SU-DHL-6 (cell line): ENCODE measurements at regions not wholly inside any gene's neighbourhood (a gene's known extent, or its start where the extent isn't known, plus 50 kb on each side); places are given as distances from the start of the nearest gene placed in this dataset.

Experiments
- H2AFZ ChIP-seq: fragments of 200-600 bp; sonication (generic); 2 replicates; pipeline ENCODE4 v1.6.1; 2014; ENCODE audit warnings: low read depth, mild to moderate bottlenecking, moderate library complexity, mixed read lengths, antibody characterized with exemption, low read length; ENCODE audit not compliant: severe bottlenecking
- H3F3A ChIP-seq: fragments of 200-600 bp; shearing (Covaris generic); 2 replicates; pipeline ENCODE4 v1.6.0; 2016; ENCODE audit warnings: antibody characterized with exemption, mild to moderate bottlenecking; ENCODE audit not compliant: insufficient read depth
- H3K27ac ChIP-seq: fragments of 200-600 bp; sonication (generic); 2 replicates; pipeline ENCODE4 v1.5.1; 2016; ENCODE audit warnings: low read depth, mild to moderate bottlenecking, low read length, moderate library complexity, mixed read lengths
- H3K27me3 ChIP-seq: fragments of 200-600 bp; sonication (generic), shearing (Covaris generic); 2 replicates; pipeline ENCODE4 v1.6.0; 2014; ENCODE audit warnings: mild to moderate bottlenecking, low read length
- H3K36me3 ChIP-seq: fragments of 200-600 bp; sonication (generic); 2 replicates; pipeline ENCODE4 v1.6.1; 2014; ENCODE audit warnings: mild to moderate bottlenecking, low read length, mixed read lengths
- H3K4me2 ChIP-seq: fragments of 300-600, 200-600 bp; shearing (Covaris generic), sonication (generic); 2 replicates; pipeline ENCODE4 v1.6.0; 2014; ENCODE audit warnings: low read length, low read depth, mild to moderate bottlenecking; ENCODE audit not compliant: poor library complexity, severe bottlenecking
- H3K4me3 ChIP-seq: fragments of 200-600 bp; sonication (generic); 2 replicates; pipeline ENCODE4 v1.5.1; 2014; ENCODE audit warnings: antibody characterized with exemption, low read length, mild to moderate bottlenecking, mixed read lengths; ENCODE audit not compliant: insufficient read depth, poor library complexity, severe bottlenecking
- H3K79me2 ChIP-seq: fragments of 200-600 bp; sonication (generic); 2 replicates; pipeline ENCODE4 v1.6.1; 2014; ENCODE audit warnings: mild to moderate bottlenecking, low read length, moderate library complexity; ENCODE audit not compliant: insufficient read depth
- H3K9ac ChIP-seq: fragments of 200-600 bp; sonication (generic); 2 replicates; pipeline ENCODE4 v1.7.0; 2014; ENCODE audit warnings: mild to moderate bottlenecking, low read length
- H3K9me2 ChIP-seq: fragments of 200-600 bp; sonication (generic); replicated peaks from 2 replicates; pipeline ENCODE4 v1.6.1; 2014; ENCODE audit warnings: low read length; ENCODE audit not compliant: insufficient read depth
- H3K9me3 ChIP-seq: fragments of 200-600 bp; sonication (generic); 2 replicates; pipeline ENCODE4 v1.6.1; 2014; ENCODE audit warnings: low read length, mixed read lengths; ENCODE audit not compliant: insufficient read depth
- H4K20me1 ChIP-seq: fragments of 200-600 bp; sonication (generic); 2 replicates; pipeline ENCODE4 v1.6.1; 2014; ENCODE audit warnings: low read depth, mild to moderate bottlenecking, antibody characterized with exemption, low read length, moderate library complexity, mixed read lengths
- EZH2phosphoT487 ChIP-seq: fragments of 200-600 bp; sonication (generic), shearing (Covaris generic); conservative IDR thresholded peaks from 2 replicates; pipeline ENCODE4 v1.6.1; 2018; ENCODE audit warnings: mild to moderate bottlenecking, antibody characterized with exemption, low read length, moderate library complexity, mixed read lengths
- TF ChIP-seq, protein P1 (sequence below): fragments of 200-600 bp; sonication (generic); IDR thresholded peaks from one replicate; pipeline ENCODE4 v1.5.1; 2017; ENCODE audit warnings: antibody characterized with exemption, mild to moderate bottlenecking, low read length, moderate library complexity; ENCODE audit not compliant: insufficient read depth, poor library complexity, severe bottlenecking

DNA sequence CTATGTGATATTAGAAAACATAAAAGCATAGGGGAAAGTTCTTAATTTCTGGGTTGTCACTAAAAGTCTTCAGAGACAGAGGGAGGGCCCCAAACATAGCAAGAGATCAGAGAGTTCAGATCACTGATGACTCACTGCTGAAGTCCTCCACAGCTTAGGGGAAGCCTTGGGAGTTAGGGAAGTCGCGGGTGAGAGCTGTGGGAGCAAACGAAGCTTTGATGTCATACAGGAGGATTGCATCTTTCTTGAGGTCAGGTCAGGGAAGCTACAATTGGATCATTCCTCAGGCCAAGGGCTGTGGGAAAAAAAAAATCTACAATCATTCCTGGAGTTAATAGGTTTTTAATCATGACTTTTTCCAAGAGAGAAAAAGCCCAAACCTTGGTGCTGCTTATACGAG, 96.2 kb downstream of the COPS8 start:
- Histone ChIP-seq H3K36me3 (no peaks in the 10 kb centered on the region), H3F3A (no peaks in the 10 kb centered on the region), H3K4me2 (no peak overlapping the region), H2AFZ (no peak overlapping the region), H3K9me3 (no peaks in the 10 kb centered on the region), H3K9ac (no peak overlapping the region), H3K27ac (no peak overlapping the region), H4K20me1 (no peaks in the 10 kb centered on the region), H3K9me2 (no peaks in the 10 kb centered on the region), H3K27me3 (peaks cover 3% of the 10 kb centered on the region; the same call in 1 of the 2 replicates), H3K79me2 (no peaks in the 10 kb centered on the region), H3K4me3 (no peak overlapping the region)
- no peak for TF ChIP-seq EZH2phosphoT487
- TF ChIP-seq, protein P1, sequence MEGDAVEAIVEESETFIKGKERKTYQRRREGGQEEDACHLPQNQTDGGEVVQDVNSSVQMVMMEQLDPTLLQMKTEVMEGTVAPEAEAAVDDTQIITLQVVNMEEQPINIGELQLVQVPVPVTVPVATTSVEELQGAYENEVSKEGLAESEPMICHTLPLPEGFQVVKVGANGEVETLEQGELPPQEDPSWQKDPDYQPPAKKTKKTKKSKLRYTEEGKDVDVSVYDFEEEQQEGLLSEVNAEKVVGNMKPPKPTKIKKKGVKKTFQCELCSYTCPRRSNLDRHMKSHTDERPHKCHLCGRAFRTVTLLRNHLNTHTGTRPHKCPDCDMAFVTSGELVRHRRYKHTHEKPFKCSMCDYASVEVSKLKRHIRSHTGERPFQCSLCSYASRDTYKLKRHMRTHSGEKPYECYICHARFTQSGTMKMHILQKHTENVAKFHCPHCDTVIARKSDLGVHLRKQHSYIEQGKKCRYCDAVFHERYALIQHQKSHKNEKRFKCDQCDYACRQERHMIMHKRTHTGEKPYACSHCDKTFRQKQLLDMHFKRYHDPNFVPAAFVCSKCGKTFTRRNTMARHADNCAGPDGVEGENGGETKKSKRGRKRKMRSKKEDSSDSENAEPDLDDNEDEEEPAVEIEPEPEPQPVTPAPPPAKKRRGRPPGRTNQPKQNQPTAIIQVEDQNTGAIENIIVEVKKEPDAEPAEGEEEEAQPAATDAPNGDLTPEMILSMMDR = no peak

DNA sequence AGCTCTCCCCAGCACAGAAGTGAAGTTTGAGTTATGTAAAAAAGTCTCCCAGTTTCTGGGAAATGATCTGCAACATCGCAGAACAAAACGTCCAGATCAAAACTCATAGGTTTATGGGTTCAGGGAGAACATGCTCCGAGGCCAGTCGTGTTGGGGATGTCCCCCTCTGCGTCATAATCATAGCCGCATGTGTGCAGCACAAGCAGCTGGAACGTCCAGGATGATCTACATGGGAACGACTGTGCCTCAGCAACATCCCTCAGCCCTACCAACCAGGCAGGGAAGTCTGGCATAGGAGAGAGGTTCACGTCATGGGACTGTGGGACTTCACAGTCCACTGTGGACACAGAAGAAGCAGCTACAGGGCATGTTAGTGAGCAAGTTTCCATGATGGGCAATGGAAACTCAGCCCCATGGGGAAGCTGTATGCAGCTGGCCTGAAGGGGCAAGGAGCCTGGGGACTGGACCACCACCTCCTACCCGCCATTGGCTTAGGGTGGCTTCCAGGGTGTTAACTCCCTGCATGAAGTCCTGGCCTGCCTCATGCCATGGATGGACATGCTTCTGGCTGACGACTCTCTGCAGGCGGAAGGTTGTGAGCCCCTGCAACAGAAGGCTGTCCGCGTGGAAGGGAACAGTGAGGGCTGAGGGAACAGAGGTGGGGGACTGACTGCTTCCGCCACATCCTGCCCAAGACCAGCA, 96.9 kb downstream of the COPS8 start:
- H3K9me2 ChIP-seq = no peaks in the 10 kb centered on the region
- no peak overlapping the region for H2AFZ ChIP-seq
- no peak overlapping the region for H3K27ac ChIP-seq
- H3K27me3 ChIP-seq = peaks cover 3% of the 10 kb centered on the region; the same call in 1 of the 2 replicates
- no peak overlapping the region for H3K4me3 ChIP-seq
- no peaks in the 10 kb centered on the region for H3F3A ChIP-seq
- no peaks in the 10 kb centered on the region for H3K36me3 ChIP-seq
- TF ChIP-seq EZH2phosphoT487 = no peak
- no peaks in the 10 kb centered on the region for H3K9me3 ChIP-seq
- no peaks in the 10 kb centered on the region for H3K79me2 ChIP-seq
- H3K9ac ChIP-seq = no peak overlapping the region
- no peak overlapping the region for H3K4me2 ChIP-seq
- no peaks in the 10 kb centered on the region for H4K20me1 ChIP-seq

DNA sequence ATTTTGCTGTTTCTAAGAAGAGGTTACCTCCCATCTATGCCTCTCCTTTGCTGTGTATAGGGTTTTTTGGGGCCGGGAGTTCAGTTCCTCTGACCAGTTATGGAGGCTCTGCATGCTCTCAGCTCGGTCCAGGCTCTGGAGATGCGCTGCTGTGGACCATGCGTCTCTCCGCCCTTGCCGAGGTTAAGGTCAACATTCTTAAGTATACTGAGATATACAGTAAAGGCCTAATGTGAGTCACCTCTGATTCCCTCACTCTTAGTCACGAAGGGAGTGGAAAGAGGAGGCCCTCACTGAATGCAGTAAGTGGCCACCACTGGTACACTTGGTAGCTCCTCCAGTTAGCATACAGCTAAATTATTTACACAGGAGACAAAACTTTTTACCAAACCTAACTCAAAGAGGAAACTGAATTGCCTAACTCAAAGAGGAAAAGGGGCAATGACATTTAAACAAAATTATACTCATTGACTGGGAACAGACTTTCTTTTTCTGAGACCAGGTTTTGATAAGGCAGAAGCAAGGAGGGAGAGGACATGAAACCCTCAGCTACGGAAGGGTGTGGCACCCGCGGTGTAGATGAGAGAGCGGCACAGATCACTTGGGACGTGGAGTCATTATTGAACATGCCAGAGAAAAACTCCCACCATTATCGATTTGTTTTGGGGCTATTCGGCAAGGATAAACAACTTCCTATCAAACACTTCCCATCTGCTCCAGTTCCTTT, 98.7 kb downstream of the COPS8 start:
- Histone ChIP-seq H3K9me3 (no peaks in the 10 kb centered on the region), H3K4me2 (no peak overlapping the region), H3K27ac (no peak overlapping the region), H2AFZ (no peak overlapping the region), H3K36me3 (no peaks in the 10 kb centered on the region), H3K27me3 (peaks cover under 1% of the 10 kb centered on the region; the same call in 1 of the 2 replicates), H3K79me2 (no peaks in the 10 kb centered on the region), H3K4me3 (no peak overlapping the region), H4K20me1 (no peaks in the 10 kb centered on the region), H3K9ac (no peak overlapping the region), H3K9me2 (no peaks in the 10 kb centered on the region), H3F3A (no peaks in the 10 kb centered on the region)
- TF ChIP-seq, protein P1 = no peak
- TF ChIP-seq EZH2phosphoT487 = no peak
